Ishikawa (cell line): ENCODE measurements at regions not wholly inside any gene's neighbourhood (a gene's known extent, or its start where the extent isn't known, plus 50 kb on each side); places are given as distances from the start of the nearest gene placed in this dataset.

Experiments used
- CEBPB ChIP-seq: IDR thresholded peaks from 2 replicates; pipeline ENCODE4 v1.6.1; 2012
- CREB1 ChIP-seq: IDR thresholded peaks from 2 replicates; pipeline ENCODE4 v1.6.1; 2012; ENCODE audit warnings: low read depth
- EGR1 ChIP-seq: IDR thresholded peaks from 2 replicates; pipeline ENCODE4 v1.6.1; 2012
- EP300 ChIP-seq: IDR thresholded peaks from 2 replicates; pipeline ENCODE4 v1.6.1; 2012; ENCODE audit warnings: borderline replicate concordance
- FOXM1 ChIP-seq: IDR thresholded peaks from 2 replicates; pipeline ENCODE4 v1.6.1; 2012; ENCODE audit warnings: low read depth, borderline replicate concordance
- MAX ChIP-seq: IDR thresholded peaks from 2 replicates; pipeline ENCODE4 v1.6.1; 2012
- NFIC ChIP-seq: IDR thresholded peaks from 2 replicates; pipeline ENCODE4 v1.6.1; 2012
- RAD21 ChIP-seq: IDR thresholded peaks from 2 replicates; pipeline ENCODE4 v1.6.1; 2012; ENCODE audit warnings: low read depth
- REST ChIP-seq: IDR thresholded peaks from 2 replicates; pipeline ENCODE4 v1.6.1; 2012; ENCODE audit warnings: low read depth, mild to moderate bottlenecking
- TAF1 ChIP-seq: IDR thresholded peaks from 2 replicates; pipeline ENCODE4 v1.6.1; 2012; ENCODE audit warnings: low read depth, mild to moderate bottlenecking
- TCF12 ChIP-seq: IDR thresholded peaks from 2 replicates; pipeline ENCODE4 v1.6.1; 2012; ENCODE audit warnings: low read depth
- TEAD4 ChIP-seq: IDR thresholded peaks from 2 replicates; pipeline ENCODE4 v1.6.1; 2012
- YY1 ChIP-seq: IDR thresholded peaks from 2 replicates; pipeline ENCODE4 v1.6.1; 2012; ENCODE audit warnings: low read depth
- ZBTB7A ChIP-seq: IDR thresholded peaks from 2 replicates; pipeline ENCODE4 v1.6.1; 2012; ENCODE audit warnings: low read depth
- TF ChIP-seq, protein P1 (sequence below): IDR thresholded peaks from 2 replicates; pipeline ENCODE4 v1.6.1; 2012

DNA sequence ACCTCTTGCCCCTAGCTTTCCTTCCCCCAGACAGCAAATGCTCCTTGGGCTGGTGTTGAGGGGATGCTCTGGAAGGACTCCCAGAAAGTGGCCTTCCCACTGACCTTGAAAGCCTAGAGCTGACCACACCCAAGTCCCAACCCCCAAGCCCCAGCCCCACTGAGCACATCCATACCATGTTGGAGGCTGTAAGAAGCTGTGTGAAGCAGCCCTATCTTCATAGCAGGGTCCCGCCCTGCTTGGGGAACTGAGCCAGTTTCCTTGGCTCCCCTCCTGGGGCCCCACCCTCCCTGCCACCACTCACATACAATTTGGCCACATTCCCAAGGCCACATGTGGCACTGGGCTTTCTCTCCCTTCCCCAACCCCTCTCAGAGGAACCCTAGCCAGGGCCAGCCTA, 72.3 kb upstream of the CACUL1 start:
- TF ChIP-seq TEAD4 (no peak), CEBPB (no peak), TAF1 (no peak), EP300 (no peak), REST (no peak), TCF12 (no peak), FOXM1 (no peak), ZBTB7A (no peak), NFIC (no peak), MAX (no peak), EGR1 (no peak), RAD21 (no peak), CREB1 (no peak), YY1 (no peak)
- TF ChIP-seq, protein P1, sequence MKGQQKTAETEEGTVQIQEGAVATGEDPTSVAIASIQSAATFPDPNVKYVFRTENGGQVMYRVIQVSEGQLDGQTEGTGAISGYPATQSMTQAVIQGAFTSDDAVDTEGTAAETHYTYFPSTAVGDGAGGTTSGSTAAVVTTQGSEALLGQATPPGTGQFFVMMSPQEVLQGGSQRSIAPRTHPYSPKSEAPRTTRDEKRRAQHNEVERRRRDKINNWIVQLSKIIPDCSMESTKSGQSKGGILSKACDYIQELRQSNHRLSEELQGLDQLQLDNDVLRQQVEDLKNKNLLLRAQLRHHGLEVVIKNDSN, result no peak

DNA sequence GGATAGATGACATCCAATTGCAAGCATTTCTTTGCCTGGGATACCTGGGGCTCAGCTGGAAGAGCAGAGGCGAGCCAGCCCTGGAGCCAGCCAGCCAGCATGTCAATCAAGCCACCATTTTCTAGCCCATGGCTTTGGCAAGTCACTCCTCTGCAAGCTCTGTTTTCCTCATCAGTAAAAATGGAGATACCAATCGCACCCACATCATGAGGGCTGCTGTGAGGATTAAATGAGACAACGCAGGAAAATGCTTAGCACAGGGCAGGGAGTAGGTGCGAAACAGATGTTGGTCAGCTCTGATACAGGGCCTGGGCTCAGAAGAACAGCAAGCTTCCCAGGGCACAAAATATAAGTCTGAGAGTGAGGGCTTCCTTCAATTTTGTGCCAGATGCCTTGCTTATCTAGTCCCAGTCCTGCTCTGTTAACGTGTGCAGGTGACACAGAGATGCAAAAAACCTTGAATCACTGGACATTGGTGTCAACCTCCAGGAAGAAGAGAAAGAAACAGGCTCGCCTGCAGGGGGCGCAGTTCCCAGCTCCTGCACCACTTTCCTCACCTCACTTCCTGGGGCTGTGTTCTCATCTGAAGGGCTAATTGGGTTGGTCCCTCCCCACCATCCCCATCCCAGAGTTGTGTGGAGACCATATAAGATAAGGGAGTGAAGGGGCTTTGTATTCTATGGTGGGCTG, 72.8 kb upstream of the CACUL1 start:
- TF ChIP-seq MAX (no peak), EP300 (no peak), CEBPB (no peak), REST (no peak), TAF1 (no peak), YY1 (no peak), CREB1 (no peak), TEAD4 (no peak), RAD21 (no peak), EGR1 (no peak), NFIC (no peak), FOXM1 (no peak), ZBTB7A (no peak)
- TF ChIP-seq, protein P1, result no peak

GRCh38 chr10:118832241-118832651, 77.5 kb upstream of the CACUL1 start:
- TF ChIP-seq TCF12 (no peak), EP300 (no peak), FOXM1 (no peak), MAX (no peak), NFIC (no peak), CREB1 (no peak), TAF1 (no peak), ZBTB7A (no peak), REST (no peak), RAD21 (no peak), YY1 (no peak), TEAD4 (no peak), CEBPB (no peak), EGR1 (no peak)
- TF ChIP-seq, protein P1, result no peak
